ENCODE measurements at regions not wholly inside any gene's neighbourhood (a gene's known extent, or its start where the extent isn't known, plus 50 kb on each side); places are given as distances from the start of the nearest gene placed in this dataset.
"Not testable (repeated sequence)": the region's sequence is repeated elsewhere in the genome, so short reads cannot be mapped to it uniquely, and the experiment has no call there.

DNA sequence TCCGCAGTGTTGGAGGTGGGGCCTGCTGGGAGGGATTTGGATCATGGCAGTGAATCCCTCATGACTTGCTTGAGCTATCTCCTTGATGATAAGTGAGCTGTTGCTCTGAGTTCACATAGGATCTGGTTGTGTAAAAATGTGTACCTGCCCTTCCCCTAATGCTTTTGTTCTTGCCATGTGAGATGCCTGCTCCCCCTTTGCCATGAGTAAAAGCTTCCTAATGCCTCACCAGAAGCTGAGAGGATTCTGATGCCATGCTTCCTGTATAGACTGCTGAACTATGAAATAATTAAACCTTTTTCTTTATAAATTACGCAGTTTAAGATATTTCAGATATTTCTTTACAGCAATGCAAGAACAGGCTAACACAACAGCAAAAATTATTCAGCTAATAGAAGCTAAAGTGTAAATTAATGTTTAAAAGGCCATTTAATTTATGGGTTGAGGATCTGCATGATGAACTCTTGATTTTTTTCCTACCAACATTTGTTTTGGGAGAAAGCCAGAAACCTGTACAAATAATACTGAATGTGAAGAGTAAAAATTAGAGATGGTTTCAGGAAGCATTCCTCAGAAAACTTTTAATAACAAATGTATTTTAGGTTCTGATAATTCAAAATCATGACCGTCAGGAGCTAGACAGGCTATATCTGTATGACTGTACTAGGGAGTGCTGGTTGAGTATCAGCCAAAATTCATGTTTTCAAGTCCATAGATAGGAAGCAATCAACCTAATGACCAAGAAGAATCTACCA, 177.5 kb upstream of the GRIA4 start:
- no peak for DNase-seq (ENCODE audit: low spot score)

DNA sequence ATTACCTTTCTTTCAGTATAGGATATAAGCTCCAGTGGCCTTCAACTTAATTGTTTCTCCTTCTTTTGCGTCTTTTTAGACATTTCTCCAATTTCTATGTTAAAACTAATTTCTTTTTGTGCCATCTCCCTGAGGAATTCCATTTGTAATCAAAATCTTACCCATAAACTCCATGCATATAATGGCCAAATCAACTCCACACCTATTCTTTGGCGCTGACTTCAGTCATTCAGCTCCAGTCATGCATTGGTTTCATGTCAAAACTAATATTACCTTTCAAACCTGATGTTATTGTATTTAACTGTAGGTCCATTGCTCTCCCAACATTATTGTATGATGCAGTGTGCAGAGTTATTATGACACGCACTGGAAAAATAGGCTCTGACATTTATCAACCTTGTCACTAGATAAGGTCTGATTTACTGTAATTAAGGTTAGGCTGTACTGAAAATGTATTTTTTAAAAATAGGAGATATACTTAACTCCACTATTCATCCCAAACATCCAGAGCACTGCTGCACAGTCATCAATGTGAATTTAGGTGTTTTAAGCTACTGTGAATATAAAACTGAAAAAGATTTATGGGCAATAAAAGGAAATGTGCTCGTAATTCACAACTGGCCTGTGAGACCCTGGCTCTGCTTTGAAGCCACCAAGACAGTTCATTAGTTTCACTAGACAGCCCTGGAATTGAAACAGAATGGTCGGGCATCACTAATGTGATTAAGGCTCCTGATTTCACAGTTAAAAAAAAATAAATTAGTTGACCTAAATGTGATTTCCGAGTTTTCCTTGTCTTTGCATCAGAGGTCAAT, 180.6 kb upstream of the GRIA4 start:
- no peak for DNase-seq (ENCODE audit: low spot score)

DNA sequence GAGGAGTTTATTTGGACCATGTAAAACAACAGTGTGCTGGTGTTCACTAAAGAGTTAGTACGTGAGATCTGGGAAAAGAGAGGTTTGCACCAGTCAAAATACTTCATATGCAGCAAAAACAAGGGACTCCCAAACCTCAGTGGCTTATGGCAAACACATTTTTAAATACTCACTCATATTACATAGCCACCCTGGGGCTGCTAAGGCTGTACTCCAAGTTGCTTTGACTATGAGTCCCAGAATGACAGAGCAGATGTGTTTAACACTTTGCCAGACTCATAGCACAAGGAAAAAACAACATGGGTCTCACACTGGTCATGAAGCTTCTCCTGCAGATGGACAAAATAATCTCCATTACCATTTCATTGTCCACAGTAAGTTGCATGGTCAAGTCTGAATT, 202.8 kb upstream of the GRIA4 start:
- DNase-seq (ENCODE audit: low spot score) = no peak

DNA sequence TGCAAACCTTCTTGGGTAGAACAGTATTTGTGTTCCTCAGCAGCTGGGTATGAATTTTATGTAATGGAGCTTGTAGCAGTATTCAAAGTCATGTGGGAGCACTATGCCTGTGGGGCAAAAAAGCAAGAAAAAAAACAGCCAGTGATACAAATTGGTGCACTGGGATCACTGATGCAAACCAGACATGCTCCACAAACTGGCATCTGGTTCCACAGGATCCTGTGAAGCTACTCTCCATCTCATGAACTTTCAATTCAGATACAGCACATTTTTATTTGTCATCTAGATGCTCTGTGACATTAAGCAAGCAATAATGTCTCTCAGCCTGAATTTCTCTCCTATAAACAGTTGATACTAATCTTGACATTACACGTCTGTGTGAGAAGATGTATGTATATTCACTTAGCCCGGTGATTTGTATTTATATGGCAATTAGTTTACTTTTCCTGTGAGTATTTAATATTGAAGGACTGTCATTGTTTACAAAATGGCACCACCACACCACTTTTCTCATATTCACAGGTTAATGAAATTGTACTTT, 208.5 kb upstream of the GRIA4 start:
- DNase-seq (ENCODE audit: low spot score) = no peak

DNA sequence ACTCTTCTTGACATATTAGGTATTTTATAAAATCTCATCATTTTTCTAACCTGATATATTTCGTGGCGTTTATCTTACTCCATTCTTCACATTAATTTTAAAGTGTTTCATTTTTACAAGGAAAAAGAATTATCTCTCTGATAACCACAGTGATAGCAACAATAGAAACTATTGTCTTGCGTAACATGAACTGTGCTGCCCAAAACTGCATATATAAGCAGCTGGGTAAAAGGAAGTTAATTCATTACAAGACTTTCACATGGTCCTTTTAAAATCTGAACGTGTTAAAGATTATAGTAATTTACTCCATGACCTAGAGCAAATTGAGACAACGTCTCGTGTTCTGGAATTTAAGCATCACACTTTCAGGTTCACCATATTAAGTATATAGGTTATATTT, 210.4 kb upstream of the GRIA4 start:
- peak; percentile 4 for DNase-seq (ENCODE audit: low spot score)

DNA sequence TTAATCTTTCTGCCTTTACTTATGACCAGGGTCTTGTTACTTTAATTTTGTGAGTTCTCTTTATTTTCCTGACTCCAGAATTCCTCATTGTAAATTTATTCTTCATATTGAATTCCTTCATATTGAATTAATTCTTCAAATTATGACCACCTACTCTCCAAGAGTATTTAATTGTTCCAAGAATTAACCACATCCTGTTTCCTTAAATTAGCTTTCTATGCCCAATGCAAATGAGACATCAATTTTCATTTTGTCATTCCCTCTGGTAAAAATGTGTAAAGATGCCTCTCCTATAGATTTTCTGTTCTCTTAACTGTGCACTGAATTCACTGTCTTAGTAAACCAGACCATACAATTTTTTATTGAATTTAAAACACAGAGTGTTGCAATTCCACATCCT, 211.2 kb upstream of the GRIA4 start:
- no peak for DNase-seq (ENCODE audit: low spot score)

DNA sequence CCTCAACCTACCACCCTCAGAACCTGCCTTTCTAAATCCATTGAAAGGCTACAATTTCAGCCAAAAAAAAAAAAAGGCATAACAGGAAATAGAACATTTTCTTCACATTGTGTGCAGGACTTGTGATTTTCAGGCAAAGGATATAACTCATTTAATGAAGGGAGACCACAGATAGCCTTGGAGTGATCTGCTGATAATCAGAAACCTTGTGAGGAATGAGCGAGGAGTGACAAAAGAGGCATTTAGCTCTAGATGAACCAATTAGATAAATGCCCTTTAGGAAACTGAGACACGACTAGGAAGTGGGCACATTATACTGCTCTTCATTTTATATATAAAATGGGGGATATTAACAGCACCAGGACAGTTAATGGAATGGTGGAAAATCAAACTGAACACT, 216.5 kb upstream of the GRIA4 start:
- no peak for DNase-seq (ENCODE audit: low spot score)

DNA sequence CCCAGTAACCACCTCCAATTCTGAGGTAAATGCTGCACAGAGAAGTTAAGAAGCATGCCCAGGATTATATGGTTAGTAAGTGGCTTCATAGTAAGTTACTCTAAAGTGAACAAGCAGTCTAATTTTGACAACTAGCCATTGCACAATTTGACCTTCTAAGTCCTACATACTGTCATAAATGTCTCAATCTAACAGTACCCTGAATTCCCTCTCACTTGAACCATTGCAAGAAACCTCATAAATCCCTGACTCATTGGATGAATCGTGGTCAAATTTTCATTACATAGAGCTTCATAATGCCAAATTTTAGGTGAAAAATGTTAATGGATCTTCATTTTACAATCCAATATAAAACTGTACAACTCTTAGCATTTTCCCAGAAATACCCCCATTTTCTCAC, 217.3 kb upstream of the GRIA4 start:
- DNase-seq (ENCODE audit: low spot score) = no peak

DNA sequence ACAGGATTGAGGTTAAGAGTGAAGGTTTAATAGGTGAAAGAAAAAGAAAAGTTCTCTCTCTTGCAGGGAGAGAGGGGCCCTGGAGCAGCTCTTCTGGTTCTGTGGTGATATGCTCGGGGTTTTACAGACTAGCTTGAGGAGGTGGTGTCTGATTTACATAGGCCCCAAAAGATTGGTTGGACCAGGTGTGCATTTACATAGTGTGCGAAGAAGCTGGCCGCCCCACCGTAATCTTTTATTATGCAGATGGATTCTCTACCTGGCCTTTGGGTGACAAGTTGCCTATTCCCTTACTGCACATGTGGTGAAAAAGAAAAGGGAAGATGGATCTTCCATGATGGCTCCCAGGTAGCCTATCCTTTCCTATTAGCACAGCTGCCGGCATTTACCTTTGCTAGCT, 219.9 kb upstream of the GRIA4 start:
- DNase-seq (ENCODE audit: low spot score) = no peak

DNA sequence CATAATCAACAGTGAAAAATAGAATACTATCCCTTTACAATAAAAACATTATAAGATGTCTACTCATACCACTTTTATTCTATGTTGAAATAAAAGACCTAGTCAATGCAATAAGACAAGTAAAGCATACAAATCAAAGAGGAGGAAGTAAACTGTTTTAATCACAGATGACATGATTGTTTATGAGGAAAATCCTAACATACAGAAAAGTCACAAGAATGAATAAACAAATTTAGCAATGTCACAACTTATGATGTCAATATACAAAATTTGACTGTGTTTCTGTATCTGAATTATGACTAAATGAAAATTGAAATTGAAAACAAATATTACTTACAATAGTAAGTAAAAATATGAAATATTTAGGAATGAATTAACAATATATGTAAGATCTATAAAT, 221.9 kb upstream of the GRIA4 start:
- DNase-seq (ENCODE audit: low spot score) = no peak

DNA sequence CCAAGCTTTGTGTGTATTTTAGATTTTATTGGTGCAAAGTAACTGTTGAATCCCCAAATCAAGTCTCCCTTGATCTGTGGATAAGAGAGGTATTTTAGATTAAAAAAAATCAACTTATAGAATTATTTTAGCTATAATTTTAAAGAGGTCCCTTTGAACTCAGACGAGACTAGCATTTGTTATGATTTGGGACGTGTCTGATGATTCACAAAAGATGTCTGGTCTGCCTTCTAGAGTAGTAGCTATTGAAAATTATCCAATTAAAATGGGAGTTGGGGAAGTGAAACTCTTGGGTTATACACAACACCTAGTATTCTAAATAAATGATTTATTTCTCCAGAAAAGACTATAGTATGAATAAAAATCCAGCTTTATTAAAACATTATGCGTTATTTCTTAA, 227.9 kb upstream of the GRIA4 start:
- DNase-seq (ENCODE audit: low spot score) = no peak

DNA sequence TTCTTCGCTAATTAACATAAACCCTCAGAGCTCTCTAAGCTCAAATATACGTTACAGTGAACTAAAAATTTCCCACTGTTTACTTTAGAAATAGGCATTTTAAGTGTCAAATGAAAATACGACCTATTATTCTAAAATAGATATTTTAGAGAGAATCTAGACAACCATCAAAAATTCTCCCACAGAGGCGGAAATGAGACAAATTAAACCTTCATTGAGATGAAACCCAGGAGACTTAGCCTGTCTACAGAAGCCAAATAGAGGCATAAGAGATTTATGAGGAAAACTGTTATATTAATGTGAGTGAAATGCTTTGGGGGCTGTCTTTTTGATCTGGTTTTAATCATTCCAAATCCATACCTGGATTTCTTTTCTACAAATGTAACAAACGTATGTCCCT, 232.0 kb upstream of the GRIA4 start:
- DNase-seq (ENCODE audit: low spot score) = no peak

DNA sequence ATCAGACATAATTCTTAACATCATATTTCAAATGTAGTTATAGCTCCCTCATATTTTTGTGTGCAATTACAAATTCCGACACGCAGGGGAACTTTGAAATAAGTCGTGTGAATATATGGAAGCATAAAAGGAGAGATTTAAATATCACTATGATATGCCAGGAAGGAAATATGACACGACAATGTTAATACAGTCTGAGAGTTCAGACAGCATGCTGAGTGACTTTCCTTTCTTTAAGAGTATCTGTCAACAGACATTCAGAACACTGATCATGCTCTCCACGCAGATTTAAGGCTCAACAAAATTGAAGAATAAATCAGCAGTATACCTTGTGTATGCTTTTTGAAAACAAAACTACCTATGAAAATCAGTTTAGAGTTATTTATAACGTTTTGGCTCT, 232.6 kb upstream of the CARD18 start:
- DNase-seq (ENCODE audit: low spot score) = no peak

DNA sequence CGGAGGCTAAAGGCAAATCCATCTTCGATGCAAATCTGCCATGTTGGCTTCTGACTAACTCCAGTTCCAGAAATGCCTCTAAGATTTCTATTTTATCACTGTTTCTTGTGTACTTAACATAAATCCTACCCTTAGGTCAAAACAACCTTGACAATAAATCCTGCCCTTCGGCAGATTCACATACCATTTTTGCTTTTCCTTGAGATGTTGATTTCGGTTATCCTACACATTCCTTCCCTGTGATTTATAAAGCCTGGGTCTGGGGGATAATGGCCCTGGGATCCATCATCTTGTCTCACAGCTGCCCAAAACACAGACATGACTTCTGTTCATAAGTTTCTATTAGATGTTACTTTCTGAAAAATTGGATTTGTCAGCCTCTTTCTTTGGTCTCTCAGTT, 231.7 kb upstream of the CARD18 start:
- no peak for DNase-seq (ENCODE audit: low spot score)

DNA sequence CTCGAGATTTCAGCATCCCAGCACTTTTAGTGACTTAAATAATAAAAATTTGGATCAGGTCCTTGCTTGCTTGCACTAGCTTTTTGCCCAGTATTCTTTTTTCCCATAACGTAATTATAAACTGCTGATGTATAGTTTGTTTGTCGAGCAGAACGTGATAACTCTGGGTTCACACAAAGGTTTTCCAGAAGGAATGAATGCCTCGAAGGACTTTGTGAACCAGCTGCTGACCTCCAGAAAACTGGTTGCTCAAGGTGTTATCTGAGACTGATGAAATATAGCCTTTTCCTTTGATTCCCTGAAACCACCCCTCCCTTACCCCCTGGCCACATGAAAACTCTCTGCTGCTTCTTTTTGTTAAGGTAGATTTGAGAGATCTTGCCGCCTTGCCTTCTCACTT, 229.1 kb upstream of the CARD18 start:
- DNase-seq (ENCODE audit: low spot score) = no peak

DNA sequence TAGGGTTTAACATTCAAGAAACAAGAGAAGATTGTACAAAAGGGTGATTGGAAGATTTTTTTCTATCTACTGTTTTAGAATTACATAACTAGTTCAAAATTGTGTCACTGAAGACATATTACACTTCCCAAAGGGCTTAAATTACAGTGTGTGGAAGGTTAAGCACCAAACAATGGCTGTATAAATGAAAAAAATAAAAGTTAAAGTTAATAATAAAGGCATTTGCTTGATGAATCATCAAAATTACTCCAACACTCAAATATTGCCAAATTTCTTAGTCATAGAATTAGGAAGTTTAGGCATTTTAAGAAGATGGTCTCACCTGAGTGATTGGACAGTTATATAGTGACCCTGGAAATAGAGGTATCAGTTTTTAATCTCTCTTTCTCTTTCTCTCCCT, 227.6 kb upstream of the CARD18 start:
- DNase-seq (ENCODE audit: low spot score) = no peak

DNA sequence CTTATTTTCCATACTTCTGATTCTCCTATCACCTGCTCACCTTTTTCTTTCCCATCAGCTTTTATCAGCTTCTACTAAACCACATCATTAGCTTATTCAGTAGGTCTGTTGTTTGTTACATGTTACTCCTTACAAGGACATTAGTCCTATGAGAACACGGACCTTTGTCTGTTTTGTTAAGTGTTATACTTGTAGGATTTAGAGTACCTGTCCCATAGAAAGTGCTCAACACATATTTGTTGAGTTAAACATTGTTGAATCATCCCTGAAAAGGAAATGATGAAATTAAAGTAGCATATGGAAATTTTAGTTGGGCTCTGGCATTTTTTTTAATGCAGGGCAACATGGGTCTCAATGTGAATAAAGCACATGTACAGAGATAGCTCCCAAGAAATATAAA, 222.1 kb upstream of the CARD18 start:
- no peak for DNase-seq (ENCODE audit: low spot score)

DNA sequence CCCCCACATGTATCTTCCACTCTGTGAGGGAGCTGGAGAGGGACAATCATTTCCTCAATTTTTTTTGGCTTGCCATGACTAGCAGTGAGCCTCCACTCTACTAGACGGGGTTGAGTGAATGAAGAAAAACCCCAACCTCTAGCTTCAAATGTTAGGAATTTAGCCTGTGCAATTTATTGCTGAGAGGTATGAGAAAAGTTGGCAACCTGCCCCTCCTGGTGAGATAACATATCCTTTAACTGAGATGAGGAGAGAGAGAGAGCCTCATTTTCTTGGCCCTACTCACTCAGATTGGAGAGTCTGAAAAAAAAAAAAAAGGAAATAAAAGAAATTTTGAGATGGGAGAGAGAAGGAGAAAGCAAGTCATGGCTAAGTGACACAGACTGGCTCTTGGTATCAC, 218.2 kb upstream of the CARD18 start:
- no peak for DNase-seq (ENCODE audit: low spot score)

DNA sequence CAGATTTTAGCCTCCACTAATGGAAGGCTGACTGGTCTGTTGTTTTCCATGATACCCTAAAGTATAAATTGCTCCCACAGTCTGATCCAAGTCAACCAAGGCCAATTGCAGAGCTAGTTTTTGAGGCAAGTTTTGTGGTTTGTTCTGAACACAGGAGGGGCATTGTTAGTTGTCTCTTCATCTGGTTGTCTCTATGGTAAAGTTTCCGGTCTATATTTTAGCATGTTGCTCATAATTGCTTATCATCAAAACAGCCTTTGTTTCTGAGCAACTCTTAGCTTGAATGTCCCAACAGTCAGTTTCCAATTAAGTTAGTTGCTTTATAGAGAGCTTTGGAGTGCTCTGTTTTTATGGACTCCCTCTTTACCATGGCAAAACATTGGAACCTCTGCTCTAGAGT, 217.6 kb upstream of the CARD18 start:
- no peak for DNase-seq (ENCODE audit: low spot score)

DNA sequence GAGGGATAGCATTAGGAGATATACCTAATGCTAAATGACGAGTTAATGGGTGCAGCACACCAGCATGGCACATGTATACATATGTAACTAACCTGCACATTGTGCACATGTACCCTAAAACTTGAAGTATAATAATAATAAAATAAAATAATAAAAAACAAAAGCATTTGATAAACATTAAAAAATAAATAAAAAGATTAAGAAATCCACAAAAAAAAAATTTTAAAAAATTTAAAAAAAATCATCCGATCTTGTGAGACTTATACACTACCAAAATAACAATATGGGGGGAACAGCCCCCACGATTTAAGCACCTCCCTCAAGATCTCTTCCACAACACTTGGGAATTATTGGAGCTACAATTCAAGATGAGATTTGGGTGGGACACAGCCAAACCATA, 210.3 kb upstream of the CARD18 start:
- DNase-seq (ENCODE audit: low spot score) = not testable (repeated sequence)

DNA sequence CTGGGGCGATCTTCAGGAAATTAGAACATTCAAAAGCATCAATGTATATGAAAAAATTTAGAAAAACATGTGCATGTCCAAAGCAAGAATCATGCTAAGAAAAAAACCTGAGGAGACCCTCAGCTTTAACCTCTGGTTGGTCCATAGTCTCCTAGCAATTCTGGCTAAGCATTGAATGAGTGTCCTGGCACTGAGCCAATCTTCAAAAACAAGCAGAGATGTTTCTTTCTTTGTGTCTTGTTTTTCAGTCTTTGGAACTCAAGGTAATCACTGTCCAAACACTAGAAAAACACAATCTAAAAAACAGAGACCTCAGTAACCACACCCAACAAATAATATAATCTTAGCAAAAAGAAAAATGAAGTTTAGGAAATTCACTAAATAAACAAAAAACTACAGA, 205.4 kb upstream of the CARD18 start:
- DNase-seq (ENCODE audit: low spot score) = no peak

DNA sequence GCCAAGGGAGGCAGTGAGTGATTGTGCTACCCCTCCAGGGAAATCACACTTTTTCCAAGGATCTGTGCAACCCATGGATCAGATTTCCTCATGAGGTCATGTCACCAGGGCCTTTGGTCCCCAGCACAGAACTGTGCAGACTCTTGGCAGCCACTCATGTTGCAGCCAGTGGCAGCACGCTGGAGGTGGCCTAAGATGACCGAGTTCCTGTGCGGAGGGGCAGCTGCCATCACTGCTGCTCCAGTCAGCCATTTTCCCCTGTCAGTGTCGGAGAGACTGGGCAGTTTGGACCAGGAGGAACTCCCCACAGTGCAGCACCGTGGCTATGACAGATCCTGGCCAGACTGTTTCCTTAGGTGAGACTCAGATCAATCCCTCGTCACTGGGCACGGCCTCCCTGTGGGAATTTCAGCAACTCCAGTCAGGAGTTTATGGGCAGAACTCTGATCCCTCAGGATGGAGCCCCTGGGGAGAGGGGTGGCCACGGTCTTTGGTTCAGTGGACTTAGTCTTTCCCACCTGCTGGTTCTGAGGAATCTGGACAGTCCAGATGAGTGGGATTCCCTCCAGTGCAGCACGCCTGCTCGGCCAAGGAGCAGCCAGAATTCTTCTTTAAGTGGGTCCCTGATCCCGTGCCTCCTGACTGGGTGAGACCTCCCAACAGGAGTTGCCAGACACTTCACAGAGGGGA, 194.6 kb upstream of the CARD18 start:
- no peak for DNase-seq (ENCODE audit: low spot score)

DNA sequence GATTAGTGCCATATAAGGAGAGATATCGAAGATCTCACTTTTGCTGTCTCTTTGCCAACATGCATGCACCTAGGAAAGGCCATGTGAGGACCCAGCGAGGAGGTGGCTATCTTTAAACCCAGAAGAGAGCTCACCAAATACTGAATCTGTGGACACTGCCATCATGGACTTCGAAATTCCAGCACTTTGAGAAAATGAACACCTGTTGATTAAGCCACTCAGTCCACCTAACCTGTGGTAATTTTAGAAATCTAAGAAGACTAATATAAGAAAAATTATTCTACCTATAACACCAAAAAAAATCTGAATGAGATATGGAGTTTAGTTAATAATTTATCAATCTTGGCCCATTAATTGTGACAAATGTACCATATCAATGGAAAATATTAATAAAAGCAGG, 193.6 kb upstream of the CARD18 start:
- DNase-seq (ENCODE audit: low spot score) = no peak

Measured in pons (tissue), 1 donor.